ENCODE measurements at regions not wholly inside any gene's neighbourhood (a gene's known extent, or its start where the extent isn't known, plus 50 kb on each side); places are given as distances from the start of the nearest gene placed in this dataset.

- DNase-seq (peak; percentile 4), ATAC-seq (ENCODE audit: low read depth) (peak; percentile 37; the same call in 1 of the 2 replicates)
- H4K8ac ChIP-seq (ENCODE audit: low read depth in 2 of 2, low read length in 2 of 2) = no peak overlapping the region
- H3K14ac ChIP-seq (replicated peaks; ENCODE audit: low read depth, low read length) = no peak overlapping the region
- no peaks in the 10 kb centered on the region for H3K9me1 ChIP-seq (ENCODE audit: insufficient read depth, low read length)
- in situ Hi-C loops (cut with MboI; ENCODE audit: low sequenced_read_pairs) = no loop called here
- no peaks in the 10 kb centered on the region for H3K4me1 ChIP-seq (ENCODE audit: control insufficient read depth, insufficient read depth, low read length)
- no peak overlapping the region for H3K4me2 ChIP-seq (ENCODE audit: low read depth, low read length)
- H2BK5ac ChIP-seq (ENCODE audit: low read depth, low read length, poor library complexity, severe bottlenecking) = no peak overlapping the region
- H2BK20ac ChIP-seq (ENCODE audit: low read depth, low read length) = no peak overlapping the region
- H3K27me3 ChIP-seq (ENCODE audit: control insufficient read depth, insufficient read depth, low read length) = no peaks in the 10 kb centered on the region
- H3K18ac ChIP-seq (ENCODE audit: low read depth, low read length) = no peak overlapping the region
- H3K4ac ChIP-seq (ENCODE audit: low read depth, low read length) = no peak overlapping the region
- dilution Hi-C loops (cut with HindIII; ENCODE audit: low sequenced_read_pairs, unreplicated experiment) = no loop called here
- no peak overlapping the region for H2AK9ac ChIP-seq (replicated peaks; ENCODE audit: low read depth, low read length, poor library complexity)
- H3K9me3 ChIP-seq (ENCODE audit: control insufficient read depth, insufficient read depth, low read length) = no peaks in the 10 kb centered on the region
- no peak overlapping the region for H4K5ac ChIP-seq (ENCODE audit: low read depth, low read length)
- WGBS, 2 experiments (ENCODE audit: extremely low coverage in 2 of 2, insufficient read length in 1 of 2) = no CpG with 5 or more reads among the region's 2 CpGs
- intact Hi-C loops (cut with micrococcal nuclease) = no loop called here
- no peaks in the 10 kb centered on the region for H4K20me1 ChIP-seq (ENCODE audit: insufficient read depth, low read length)
- ChIA-PET CTCF (no interaction called here), POLR2A (ENCODE audit: unreplicated experiment) (no interaction called here)
- H2BK15ac ChIP-seq (ENCODE audit: low read depth, low read length) = no peak overlapping the region
- H3K56ac ChIP-seq (ENCODE audit: extremely low read depth, insufficient read depth, low read length) = no peak overlapping the region
- no peak overlapping the region for H2BK120ac ChIP-seq (ENCODE audit: low read depth, low read length)
- no peak overlapping the region for H3K27ac ChIP-seq (ENCODE audit: insufficient read depth, low read length)
- H2AFZ ChIP-seq (replicated peaks; ENCODE audit: low read length, poor library complexity) = no peak overlapping the region
- H3K36me3 ChIP-seq (ENCODE audit: control insufficient read depth, insufficient read depth, low read length) = no peaks in the 10 kb centered on the region
- no peak overlapping the region for H3K4me3 ChIP-seq (ENCODE audit: insufficient read depth, low read depth, low read length)
- no peak overlapping the region for H3K23ac ChIP-seq (ENCODE audit: low read depth, low read length)
- H4K91ac ChIP-seq (ENCODE audit: insufficient read depth, low read depth, low read length) = no peak overlapping the region
- H3K9ac ChIP-seq (ENCODE audit: low read depth, low read length) = no peak overlapping the region
- no peaks in the 10 kb centered on the region for H3K79me1 ChIP-seq (ENCODE audit: low read depth in 1 of 2, low read length in 2 of 2)
- H2AK5ac ChIP-seq (ENCODE audit: low read depth, low read length) = no peak overlapping the region
- TF ChIP-seq, protein P1, sequence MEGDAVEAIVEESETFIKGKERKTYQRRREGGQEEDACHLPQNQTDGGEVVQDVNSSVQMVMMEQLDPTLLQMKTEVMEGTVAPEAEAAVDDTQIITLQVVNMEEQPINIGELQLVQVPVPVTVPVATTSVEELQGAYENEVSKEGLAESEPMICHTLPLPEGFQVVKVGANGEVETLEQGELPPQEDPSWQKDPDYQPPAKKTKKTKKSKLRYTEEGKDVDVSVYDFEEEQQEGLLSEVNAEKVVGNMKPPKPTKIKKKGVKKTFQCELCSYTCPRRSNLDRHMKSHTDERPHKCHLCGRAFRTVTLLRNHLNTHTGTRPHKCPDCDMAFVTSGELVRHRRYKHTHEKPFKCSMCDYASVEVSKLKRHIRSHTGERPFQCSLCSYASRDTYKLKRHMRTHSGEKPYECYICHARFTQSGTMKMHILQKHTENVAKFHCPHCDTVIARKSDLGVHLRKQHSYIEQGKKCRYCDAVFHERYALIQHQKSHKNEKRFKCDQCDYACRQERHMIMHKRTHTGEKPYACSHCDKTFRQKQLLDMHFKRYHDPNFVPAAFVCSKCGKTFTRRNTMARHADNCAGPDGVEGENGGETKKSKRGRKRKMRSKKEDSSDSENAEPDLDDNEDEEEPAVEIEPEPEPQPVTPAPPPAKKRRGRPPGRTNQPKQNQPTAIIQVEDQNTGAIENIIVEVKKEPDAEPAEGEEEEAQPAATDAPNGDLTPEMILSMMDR (conservative IDR thresholded peaks at IDR 0.05; ENCODE audit: low read depth, low read length) = no peak
- no peak for TF ChIP-seq FOS (IDR thresholded peaks at IDR 0.05; ENCODE audit: low read depth, low read length)
- TF ChIP-seq RAD21 (IDR thresholded peaks at IDR 0.05; ENCODE audit: low read length) = no peak
- TF ChIP-seq, protein P2, sequence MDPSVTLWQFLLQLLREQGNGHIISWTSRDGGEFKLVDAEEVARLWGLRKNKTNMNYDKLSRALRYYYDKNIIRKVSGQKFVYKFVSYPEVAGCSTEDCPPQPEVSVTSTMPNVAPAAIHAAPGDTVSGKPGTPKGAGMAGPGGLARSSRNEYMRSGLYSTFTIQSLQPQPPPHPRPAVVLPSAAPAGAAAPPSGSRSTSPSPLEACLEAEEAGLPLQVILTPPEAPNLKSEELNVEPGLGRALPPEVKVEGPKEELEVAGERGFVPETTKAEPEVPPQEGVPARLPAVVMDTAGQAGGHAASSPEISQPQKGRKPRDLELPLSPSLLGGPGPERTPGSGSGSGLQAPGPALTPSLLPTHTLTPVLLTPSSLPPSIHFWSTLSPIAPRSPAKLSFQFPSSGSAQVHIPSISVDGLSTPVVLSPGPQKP (IDR thresholded peaks at IDR 0.05; ENCODE audit: borderline replicate concordance, low read depth, low read length) = no peak
- no peak for TF ChIP-seq POLR2A (IDR thresholded peaks at IDR 0.05; ENCODE audit: low read depth, low read length)
- no peak for TF ChIP-seq SMC3 (IDR thresholded peaks at IDR 0.05; ENCODE audit: low read depth, low read length)
- TF ChIP-seq RFX5 (IDR thresholded peaks at IDR 0.05; ENCODE audit: low read depth, low read length) = no peak
- TF ChIP-seq CEBPB (IDR thresholded peaks at IDR 0.05; ENCODE audit: low read depth, low read length) = no peak
- TF ChIP-seq MXI1 (IDR thresholded peaks at IDR 0.05; ENCODE audit: borderline replicate concordance, low read depth, low read length) = no peak
- TF ChIP-seq MAZ (IDR thresholded peaks at IDR 0.05; ENCODE audit: borderline replicate concordance, low read depth, low read length) = no peak
- no peak for TF ChIP-seq BHLHE40 (IDR thresholded peaks at IDR 0.05; ENCODE audit: low read depth, low read length)
- TF ChIP-seq RCOR1 (IDR thresholded peaks at IDR 0.05; ENCODE audit: insufficient replicate concordance, low read length) = no peak
- TF ChIP-seq MAFK (IDR thresholded peaks at IDR 0.05; ENCODE audit: low read depth, low read length) = no peak
- no peak for TF ChIP-seq USF2 (IDR thresholded peaks at IDR 0.05; ENCODE audit: low read depth, low read length)
- TF ChIP-seq NFE2L2 (IDR thresholded peaks at IDR 0.05; ENCODE audit: low read depth, low read length) = no peak
- TF ChIP-seq CHD1 (IDR thresholded peaks at IDR 0.05; ENCODE audit: low read depth, low read length) = no peak
- BruUV-seq (replicated peaks) = no TSS peak
Measured at GRCh38 chr13:102484329-102484728, 82.5 kb upstream of the FGF14 start.

Measured in IMR-90 (cell line).